ENCODE measurements at regions not wholly inside any gene's neighbourhood (a gene's known extent, or its start where the extent isn't known, plus 50 kb on each side); places are given as distances from the start of the nearest gene placed in this dataset.

- no peak for ATAC-seq
- Histone ChIP-seq H3K4me3 (no peak overlapping the region), H4K20me1 (replicated peaks; ENCODE audit: insufficient read depth) (no peaks in the 10 kb centered on the region), H3K79me2 (replicated peaks; ENCODE audit: insufficient read depth) (no peaks in the 10 kb centered on the region), H3K4me2 (no peak overlapping the region), H3K9me2 (ENCODE audit: insufficient read depth) (no peaks in the 10 kb centered on the region), H3K27me3 (ENCODE audit: insufficient read depth) (no peaks in the 10 kb centered on the region), H2AFZ (no peak overlapping the region), H3K27ac (ENCODE audit: low read depth) (no peak overlapping the region), H3F3A (replicated peaks; ENCODE audit: low read depth) (no peaks in the 10 kb centered on the region), H3K36me3 (ENCODE audit: insufficient read depth) (no peaks in the 10 kb centered on the region), H3K4me1 (ENCODE audit: insufficient read depth) (0 out of 2 replicates have a peak, but pooled peaks cover 3% of the 10 kb centered on the region)
- H3K36me3 Mint-ChIP-seq (ENCODE audit: low read depth): no peaks in the 10 kb centered on the region
- H3K4me3 Mint-ChIP-seq: no peak overlapping the region
- no peak for DNase-seq (ENCODE audit: low spot score)
- TF ChIP-seq REST (IDR thresholded peaks at IDR 0.05; ENCODE audit: unreplicated experiment) (no peak), CTCF (conservative IDR thresholded peaks at IDR 0.05; ENCODE audit: low read depth in 2 of 2) (no peak), POLR2AphosphoS5 (IDR thresholded peaks at IDR 0.05; ENCODE audit: low read depth) (no peak), EZH2phosphoT487 (IDR thresholded peaks at IDR 0.05; ENCODE audit: unreplicated experiment) (no peak), ZNF114 (CRISPR knock-in tag; IDR thresholded peaks at IDR 0.05) (no peak), STAT1 (IDR thresholded peaks at IDR 0.05; ENCODE audit: unreplicated experiment) (no peak), NANOG (IDR thresholded peaks at IDR 0.05; ENCODE audit: borderline replicate concordance) (no peak), EZH2 (IDR thresholded peaks at IDR 0.05; ENCODE audit: low read depth, unreplicated experiment) (no peak), ETS1 (IDR thresholded peaks at IDR 0.05) (no peak), JUNB (IDR thresholded peaks at IDR 0.05; ENCODE audit: unreplicated experiment) (no peak), CREB1 (CRISPR knock-in tag; IDR thresholded peaks at IDR 0.05; ENCODE audit: low read depth) (no peak), ZNF462 (CRISPR knock-in tag; IDR thresholded peaks at IDR 0.05) (no peak), ZNF331 (CRISPR knock-in tag; IDR thresholded peaks at IDR 0.05; ENCODE audit: low read depth) (no peak)
- H3K4me1 Mint-ChIP-seq: peaks cover 10% of the 10 kb centered on the region; the same call in 1 of the 3 replicates
- no peaks in the 10 kb centered on the region for H3K9me3 Mint-ChIP-seq
- no peaks in the 10 kb centered on the region for H3K27me3 Mint-ChIP-seq (ENCODE audit: insufficient read depth, low read depth, poor library complexity)
- H3K27ac Mint-ChIP-seq: no peak overlapping the region
These were observed 370.8 kb upstream of the ZFHX3 start for GRCh38 chr16:73418691-73419090.
